ENCODE measurements at regions not wholly inside any gene's neighbourhood (a gene's known extent, or its start where the extent isn't known, plus 50 kb on each side); places are given as distances from the start of the nearest gene placed in this dataset.
"Not testable (repeated sequence)": the region's sequence is repeated elsewhere in the genome, so short reads cannot be mapped to it uniquely, and the experiment has no call there.

DNA sequence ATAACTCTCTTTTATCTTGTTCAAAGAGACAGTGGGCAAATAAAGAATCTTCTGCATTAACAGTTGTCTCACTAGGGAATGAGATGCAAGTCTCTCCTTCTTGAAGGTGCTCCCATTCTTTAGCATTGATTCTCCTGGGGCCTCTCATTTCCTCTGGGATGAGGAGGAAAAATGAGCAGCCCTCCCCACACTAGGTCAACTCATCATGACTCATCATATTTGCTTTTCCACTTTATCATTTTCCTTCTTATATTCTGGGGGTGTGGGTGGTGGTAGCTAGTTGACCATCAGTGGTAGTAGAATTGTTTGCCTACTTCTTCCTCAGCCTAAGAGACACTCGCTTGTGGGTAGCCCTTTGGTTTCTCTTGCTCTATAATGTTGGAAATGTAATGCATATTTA lies 182.0 kb upstream of the C1orf87 start:
- TF ChIP-seq, protein P1, sequence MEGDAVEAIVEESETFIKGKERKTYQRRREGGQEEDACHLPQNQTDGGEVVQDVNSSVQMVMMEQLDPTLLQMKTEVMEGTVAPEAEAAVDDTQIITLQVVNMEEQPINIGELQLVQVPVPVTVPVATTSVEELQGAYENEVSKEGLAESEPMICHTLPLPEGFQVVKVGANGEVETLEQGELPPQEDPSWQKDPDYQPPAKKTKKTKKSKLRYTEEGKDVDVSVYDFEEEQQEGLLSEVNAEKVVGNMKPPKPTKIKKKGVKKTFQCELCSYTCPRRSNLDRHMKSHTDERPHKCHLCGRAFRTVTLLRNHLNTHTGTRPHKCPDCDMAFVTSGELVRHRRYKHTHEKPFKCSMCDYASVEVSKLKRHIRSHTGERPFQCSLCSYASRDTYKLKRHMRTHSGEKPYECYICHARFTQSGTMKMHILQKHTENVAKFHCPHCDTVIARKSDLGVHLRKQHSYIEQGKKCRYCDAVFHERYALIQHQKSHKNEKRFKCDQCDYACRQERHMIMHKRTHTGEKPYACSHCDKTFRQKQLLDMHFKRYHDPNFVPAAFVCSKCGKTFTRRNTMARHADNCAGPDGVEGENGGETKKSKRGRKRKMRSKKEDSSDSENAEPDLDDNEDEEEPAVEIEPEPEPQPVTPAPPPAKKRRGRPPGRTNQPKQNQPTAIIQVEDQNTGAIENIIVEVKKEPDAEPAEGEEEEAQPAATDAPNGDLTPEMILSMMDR (IDR thresholded peaks at IDR 0.05), result no peak
- no peaks in the 10 kb centered on the region for H3K4me1 ChIP-seq (ENCODE audit: control insufficient read depth, insufficient read depth, low read length)
- Mint-ChIP-seq H3K36me3 (no peaks in the 10 kb centered on the region), H3K4me1 (no peaks in the 10 kb centered on the region), H3K9me3 (peaks cover 3 to 9% of the 10 kb centered on the region in 2 donors), H3K27ac (no peak overlapping the region), H3K27me3 (ENCODE audit: low read depth in 2 of 2) (no peaks in the 10 kb centered on the region), H3K4me3 (no peak overlapping the region)
- H3K9me3 ChIP-seq (ENCODE audit: control insufficient read depth, insufficient read depth, low read length), result no peaks in the 10 kb centered on the region
- no peak for ATAC-seq
- no peaks in the 10 kb centered on the region for H3K36me3 ChIP-seq (ENCODE audit: control insufficient read depth, insufficient read depth, low read length)
- DNase-seq, result no peak
- no peak overlapping the region for H3K4me3 ChIP-seq (ENCODE audit: low read length)
- WGBS (ENCODE audit: insufficient coverage), result 86% methylated on average over 1 of the region's 1 CpG
- intact Hi-C loops (cut with micrococcal nuclease), result no loop called here
- no peaks in the 10 kb centered on the region for H3K27me3 ChIP-seq (ENCODE audit: control insufficient read depth, insufficient read depth, low read length)
- no peak overlapping the region for H3K27ac ChIP-seq (ENCODE audit: low read length)

DNA sequence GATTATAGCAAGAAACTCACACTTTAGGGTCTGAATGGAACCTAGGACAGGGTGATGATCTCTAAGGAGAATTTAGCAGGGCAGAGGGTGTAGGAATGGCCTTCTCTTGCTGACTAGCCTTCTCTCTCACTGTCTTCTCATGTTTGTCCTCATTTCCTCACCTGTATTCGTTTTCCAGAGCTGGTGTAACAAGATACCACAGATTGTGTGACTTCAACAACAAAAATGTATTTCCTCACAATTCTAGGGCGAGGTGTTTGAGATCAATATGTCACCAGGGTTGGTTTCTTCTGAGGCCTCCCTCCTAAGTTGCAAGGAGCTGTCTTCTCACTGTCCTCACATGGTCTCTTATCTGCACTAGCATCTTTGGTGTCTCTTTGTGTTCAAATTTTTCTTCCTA lies 177.9 kb upstream of the C1orf87 start:
- Histone ChIP-seq H3K4me1 (ENCODE audit: control insufficient read depth, insufficient read depth, low read length) (no peaks in the 10 kb centered on the region), H3K27ac (ENCODE audit: low read length) (no peak overlapping the region), H3K9me3 (ENCODE audit: control insufficient read depth, insufficient read depth, low read length) (no peaks in the 10 kb centered on the region), H3K27me3 (ENCODE audit: control insufficient read depth, insufficient read depth, low read length) (no peaks in the 10 kb centered on the region), H3K4me3 (ENCODE audit: low read length) (no peak overlapping the region), H3K36me3 (ENCODE audit: control insufficient read depth, insufficient read depth, low read length) (no peaks in the 10 kb centered on the region)
- intact Hi-C loops (cut with micrococcal nuclease), result no loop called here
- TF ChIP-seq, protein P1 (IDR thresholded peaks at IDR 0.05), result no peak
- H3K4me3 Mint-ChIP-seq, result no peak overlapping the region
- no peaks in the 10 kb centered on the region for H3K27me3 Mint-ChIP-seq (ENCODE audit: low read depth in 2 of 2)
- H3K9me3 Mint-ChIP-seq, result peaks cover 5 to 8% of the 10 kb centered on the region in 2 donors
- no peaks in the 10 kb centered on the region for H3K36me3 Mint-ChIP-seq
- no peaks in the 10 kb centered on the region for H3K4me1 Mint-ChIP-seq
- DNase-seq, result no peak
- no peak overlapping the region for H3K27ac Mint-ChIP-seq
- WGBS (ENCODE audit: insufficient coverage), result 79% methylated on average over 2 of the region's 2 CpGs
- no peak for ATAC-seq

DNA sequence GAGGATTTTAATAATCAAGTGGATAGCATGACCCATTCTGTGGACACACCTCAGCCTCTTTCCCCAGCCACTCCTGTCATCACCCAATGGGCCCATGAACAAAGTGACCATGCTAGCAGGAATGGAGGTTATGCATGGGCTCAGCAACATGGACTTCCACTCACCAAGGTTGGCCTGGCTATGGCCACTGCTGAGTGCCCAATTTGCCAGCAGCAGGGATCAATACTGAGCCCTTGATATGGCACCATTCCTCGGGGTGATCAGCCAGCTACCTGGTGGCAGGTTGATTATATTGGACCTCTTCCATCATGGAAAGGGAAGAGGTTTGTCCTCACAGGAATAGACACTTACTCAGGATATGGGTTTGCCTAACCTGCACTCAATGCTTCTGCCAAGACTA lies 173.9 kb upstream of the C1orf87 start:
- H3K36me3 Mint-ChIP-seq; H3K4me3 Mint-ChIP-seq; H3K4me1 ChIP-seq (ENCODE audit: control insufficient read depth, insufficient read depth, low read length); H3K27ac ChIP-seq (ENCODE audit: low read length); H3K4me1 Mint-ChIP-seq; H3K36me3 ChIP-seq (ENCODE audit: control insufficient read depth, insufficient read depth, low read length); H3K9me3 ChIP-seq (ENCODE audit: control insufficient read depth, insufficient read depth, low read length); H3K27me3 Mint-ChIP-seq (ENCODE audit: low read depth in 2 of 2); H3K4me3 ChIP-seq (ENCODE audit: low read length); DNase-seq; H3K9me3 Mint-ChIP-seq; H3K27me3 ChIP-seq (ENCODE audit: control insufficient read depth, insufficient read depth, low read length); H3K27ac Mint-ChIP-seq; intact Hi-C loops (cut with micrococcal nuclease); ATAC-seq: not testable (repeated sequence)
- 89% methylated on average over 1 of the region's 1 CpG for WGBS (ENCODE audit: insufficient coverage)

DNA sequence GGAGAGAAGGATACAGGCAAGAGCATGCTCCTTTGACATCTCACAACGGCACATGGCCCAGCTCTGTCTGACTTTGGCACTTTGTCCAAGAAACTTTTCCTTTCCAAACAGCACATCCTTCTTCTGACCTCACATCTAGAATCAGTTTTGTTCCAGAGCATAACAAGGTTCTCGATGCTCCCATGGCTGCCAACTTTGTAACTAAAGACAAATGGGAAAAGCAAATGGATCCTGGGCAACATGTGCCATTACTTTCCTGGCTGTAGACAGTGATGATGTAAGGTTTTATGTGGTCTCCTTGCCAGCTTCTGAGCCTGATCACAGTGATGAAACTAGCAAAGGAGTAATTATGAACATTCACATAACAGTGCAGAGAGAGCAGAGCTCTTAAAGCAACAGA lies 171.8 kb upstream of the C1orf87 start:
- TF ChIP-seq, protein P1 (IDR thresholded peaks at IDR 0.05), result no peak
- H3K4me1 ChIP-seq (ENCODE audit: control insufficient read depth, insufficient read depth, low read length), result no peaks in the 10 kb centered on the region
- no peaks in the 10 kb centered on the region for H3K36me3 ChIP-seq (ENCODE audit: control insufficient read depth, insufficient read depth, low read length)
- no peak for DNase-seq
- intact Hi-C loops (cut with micrococcal nuclease), result no loop called here
- Mint-ChIP-seq H3K36me3 (no peaks in the 10 kb centered on the region), H3K27me3 (ENCODE audit: low read depth in 2 of 2) (no peaks in the 10 kb centered on the region), H3K4me1 (no peaks in the 10 kb centered on the region), H3K27ac (no peak overlapping the region), H3K4me3 (no peak overlapping the region), H3K9me3 (peaks cover 7 to 10% of the 10 kb centered on the region in 2 donors)
- no peaks in the 10 kb centered on the region for H3K27me3 ChIP-seq (ENCODE audit: control insufficient read depth, insufficient read depth, low read length)
- no peak overlapping the region for H3K27ac ChIP-seq (ENCODE audit: low read length)
- H3K9me3 ChIP-seq (ENCODE audit: control insufficient read depth, insufficient read depth, low read length), result no peaks in the 10 kb centered on the region
- ATAC-seq, result no peak
- WGBS (ENCODE audit: insufficient coverage), result 82% methylated on average over 2 of the region's 2 CpGs
- no peak overlapping the region for H3K4me3 ChIP-seq (ENCODE audit: low read length)
